Cardiac fibroblast (primary cell): ENCODE measurements at regions not wholly inside any gene's neighbourhood (a gene's known extent, or its start where the extent isn't known, plus 50 kb on each side); places are given as distances from the start of the nearest gene placed in this dataset.

Experiments used
- DNase-seq, 2 donors: peaks; one replicate each; pipeline versions ENCODE4 v3.0.0 to v3.0.0-alpha.2; 2010; ENCODE audit warnings: low read depth in 2 of 2
- H3K4me3 ChIP-seq, 2 donors: replicated peaks in 1 of 2; 1 replicate in 1 of 2; 2 replicates in 1 of 2; pipeline ENCODE4 v1.5.1; 2011; ENCODE audit warnings: low read depth in 2 of 2, low read length in 2 of 2, mild to moderate bottlenecking in 2 of 2, moderate library complexity in 1 of 2
- CTCF ChIP-seq: IDR thresholded peaks from one replicate; pipeline ENCODE4 v1.5.1; 2011; ENCODE audit warnings: low read depth, mild to moderate bottlenecking, low read length, inconsistent platforms

GRCh38 chr17:70772761-70773160 lies 603.4 kb downstream of the KCNJ2 start:
- no peak for TF ChIP-seq CTCF
- no peak for DNase-seq
- no peak overlapping the region for H3K4me3 ChIP-seq

DNA sequence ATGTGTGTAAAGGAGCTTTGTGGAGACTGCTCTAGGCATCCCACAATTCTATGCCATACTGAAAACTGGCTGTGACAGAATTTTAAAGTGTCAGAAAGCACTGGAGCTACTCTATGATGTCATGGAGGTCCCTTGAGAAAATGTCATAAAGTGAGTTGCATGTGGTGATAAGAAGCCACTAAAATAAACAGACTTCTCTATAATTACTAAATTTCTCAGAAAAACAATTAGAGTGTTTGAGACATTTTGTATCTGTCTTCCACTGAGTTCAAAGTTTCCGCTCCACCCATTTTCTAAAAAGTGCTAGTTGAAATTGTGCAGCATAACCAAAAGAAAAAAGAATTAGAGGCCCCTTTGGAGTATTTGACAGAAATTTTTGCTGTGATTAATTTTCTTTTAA lies 603.9 kb downstream of the KCNJ2 start:
- TF ChIP-seq CTCF = no peak
- no peak overlapping the region for H3K4me3 ChIP-seq
- no peak for DNase-seq

GRCh38 chr17:70774339-70775117 lies 605.2 kb downstream of the KCNJ2 start:
- no peak overlapping the region for H3K4me3 ChIP-seq
- DNase-seq = no peak
- TF ChIP-seq CTCF = no peak

GRCh38 chr17:70775679-70776078 lies 606.3 kb downstream of the KCNJ2 start:
- H3K4me3 ChIP-seq = no peak overlapping the region
- no peak for DNase-seq
- TF ChIP-seq CTCF = no peak

- DNase-seq = no peak
- TF ChIP-seq CTCF = no peak
- H3K4me3 ChIP-seq = no peak overlapping the region
These were observed 607.1 kb downstream of the KCNJ2 start for GRCh38 chr17:70776441-70776840.

DNA sequence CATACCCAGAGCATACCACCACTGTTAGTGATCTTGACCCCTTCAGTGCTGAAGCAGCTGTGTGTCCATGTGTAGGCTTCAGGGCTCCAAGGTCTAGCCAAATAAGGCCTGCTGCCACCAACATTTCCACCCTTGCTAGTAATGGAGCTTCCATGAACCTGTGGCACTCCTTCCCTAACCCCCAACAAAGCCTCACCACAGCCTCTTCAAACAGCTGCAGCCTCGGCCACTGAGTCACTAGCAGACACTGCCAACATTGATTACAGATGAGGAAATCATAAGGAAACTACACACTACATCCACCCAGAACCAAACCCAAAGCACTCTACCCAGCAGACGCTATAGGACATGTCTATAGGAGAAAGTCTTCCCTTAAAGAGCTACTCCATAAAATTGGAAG lies 610.7 kb downstream of the KCNJ2 start:
- no peak overlapping the region for H3K4me3 ChIP-seq
- peak; percentile 8 to 43 for DNase-seq
- no peak for TF ChIP-seq CTCF

DNA sequence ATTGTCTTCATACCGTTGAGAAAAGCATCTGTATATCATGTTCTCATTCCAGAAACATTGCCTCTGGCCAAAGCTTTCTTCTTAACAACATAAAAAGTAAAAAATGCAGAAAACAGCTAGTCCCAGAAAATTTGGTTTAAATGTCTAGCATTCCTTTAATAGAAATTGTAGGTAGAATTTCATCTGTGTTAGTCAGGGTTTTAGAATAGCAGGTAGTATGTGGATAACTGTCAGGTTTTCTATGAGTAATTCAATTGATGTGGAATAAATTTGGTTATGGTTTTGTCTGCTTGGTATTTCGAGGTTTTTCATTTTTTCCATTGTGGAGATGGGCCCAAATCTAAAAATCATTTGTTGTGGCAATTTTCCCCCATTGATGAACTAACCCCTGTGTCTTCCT lies 616.7 kb downstream of the KCNJ2 start:
- TF ChIP-seq CTCF = no peak
- no peak overlapping the region for H3K4me3 ChIP-seq
- DNase-seq = no peak
